T-helper 1 cell treated with Interleukin-12 subunit alpha and Interleukin-12 subunit beta and Interleukin-4 antibody, amounts not matched to agents 30 μg/mL and 1 μg/mL, for 36 hours (primary cell): ENCODE measurements at regions not wholly inside any gene's neighbourhood (a gene's known extent, or its start where the extent isn't known, plus 50 kb on each side); places are given as distances from the start of the nearest gene placed in this dataset.

Experiments used
- H3K27ac Mint-ChIP-seq: one replicate; pipeline ENCODE4 v1.8.0; 2021; ENCODE audit warnings: mild to moderate bottlenecking, mixed read lengths
- H3K27me3 Mint-ChIP-seq: one replicate; pipeline ENCODE4 v1.8.0; 2021; ENCODE audit warnings: low read depth, mixed read lengths
- H3K36me3 Mint-ChIP-seq: one replicate; pipeline ENCODE4 v1.8.0; 2021; ENCODE audit warnings: low read depth, mixed read lengths
- H3K4me1 Mint-ChIP-seq: one replicate; pipeline ENCODE4 v1.8.0; 2021; ENCODE audit warnings: low read depth, mixed read lengths
- H3K4me3 Mint-ChIP-seq: one replicate; pipeline ENCODE4 v1.8.0; 2021; ENCODE audit warnings: mild to moderate bottlenecking, moderate library complexity, mixed read lengths
- H3K9me3 Mint-ChIP-seq: one replicate; pipeline ENCODE4 v1.8.0; 2021; ENCODE audit warnings: mixed read lengths

- H3K36me3 Mint-ChIP-seq, result no peaks in the 10 kb centered on the region
- no peak overlapping the region for H3K27ac Mint-ChIP-seq
- H3K4me1 Mint-ChIP-seq, result no peaks in the 10 kb centered on the region
- no peaks in the 10 kb centered on the region for H3K9me3 Mint-ChIP-seq
- no peak overlapping the region for H3K4me3 Mint-ChIP-seq
- no peaks in the 10 kb centered on the region for H3K27me3 Mint-ChIP-seq
These were observed 215.0 kb upstream of the CDIN1 start for GRCh38 chr15:36364377-36364776.

GRCh38 chr15:36365963-36366362, 213.5 kb upstream of the CDIN1 start:
- Mint-ChIP-seq H3K4me3 (no peak overlapping the region), H3K4me1 (no peaks in the 10 kb centered on the region), H3K9me3 (no peaks in the 10 kb centered on the region), H3K27me3 (no peaks in the 10 kb centered on the region), H3K27ac (no peak overlapping the region), H3K36me3 (no peaks in the 10 kb centered on the region)

- H3K4me1 Mint-ChIP-seq, result no peaks in the 10 kb centered on the region
- H3K9me3 Mint-ChIP-seq, result no peaks in the 10 kb centered on the region
- no peaks in the 10 kb centered on the region for H3K27me3 Mint-ChIP-seq
- no peaks in the 10 kb centered on the region for H3K36me3 Mint-ChIP-seq
- no peak overlapping the region for H3K4me3 Mint-ChIP-seq
- no peak overlapping the region for H3K27ac Mint-ChIP-seq
These were observed 209.2 kb upstream of the CDIN1 start for GRCh38 chr15:36370051-36370730.

GRCh38 chr15:36370731-36371112, 208.7 kb upstream of the CDIN1 start:
- H3K36me3 Mint-ChIP-seq, result no peaks in the 10 kb centered on the region
- H3K27me3 Mint-ChIP-seq, result no peaks in the 10 kb centered on the region
- no peaks in the 10 kb centered on the region for H3K9me3 Mint-ChIP-seq
- no peak overlapping the region for H3K4me3 Mint-ChIP-seq
- H3K27ac Mint-ChIP-seq, result no peak overlapping the region
- no peaks in the 10 kb centered on the region for H3K4me1 Mint-ChIP-seq

- Mint-ChIP-seq H3K27ac (no peak overlapping the region), H3K9me3 (no peaks in the 10 kb centered on the region), H3K4me3 (no peak overlapping the region), H3K4me1 (no peaks in the 10 kb centered on the region), H3K27me3 (no peaks in the 10 kb centered on the region), H3K36me3 (no peaks in the 10 kb centered on the region)
These were observed 207.9 kb upstream of the CDIN1 start for GRCh38 chr15:36371509-36371908.

GRCh38 chr15:36372968-36373367, 206.5 kb upstream of the CDIN1 start:
- Mint-ChIP-seq H3K36me3 (no peaks in the 10 kb centered on the region), H3K27ac (no peak overlapping the region), H3K4me1 (no peaks in the 10 kb centered on the region), H3K4me3 (no peak overlapping the region), H3K27me3 (no peaks in the 10 kb centered on the region), H3K9me3 (no peaks in the 10 kb centered on the region)

GRCh38 chr15:36373550-36373949, 205.9 kb upstream of the CDIN1 start:
- no peaks in the 10 kb centered on the region for H3K27me3 Mint-ChIP-seq
- no peaks in the 10 kb centered on the region for H3K9me3 Mint-ChIP-seq
- H3K4me1 Mint-ChIP-seq, result no peaks in the 10 kb centered on the region
- H3K27ac Mint-ChIP-seq, result no peak overlapping the region
- no peak overlapping the region for H3K4me3 Mint-ChIP-seq
- no peaks in the 10 kb centered on the region for H3K36me3 Mint-ChIP-seq

GRCh38 chr15:36389107-36389506, 190.3 kb upstream of the CDIN1 start:
- Mint-ChIP-seq H3K36me3 (no peaks in the 10 kb centered on the region), H3K27ac (no peak overlapping the region), H3K4me1 (no peaks in the 10 kb centered on the region), H3K9me3 (peaks cover 3% of the 10 kb centered on the region), H3K4me3 (no peak overlapping the region), H3K27me3 (no peaks in the 10 kb centered on the region)

- Mint-ChIP-seq H3K27ac (no peak overlapping the region), H3K4me1 (no peaks in the 10 kb centered on the region), H3K27me3 (no peaks in the 10 kb centered on the region), H3K9me3 (peaks cover 3% of the 10 kb centered on the region), H3K4me3 (no peak overlapping the region), H3K36me3 (no peaks in the 10 kb centered on the region)
These were observed 188.9 kb upstream of the CDIN1 start for GRCh38 chr15:36390491-36390890.

- Mint-ChIP-seq H3K27ac (no peak overlapping the region), H3K36me3 (no peaks in the 10 kb centered on the region)
These were observed 186.7 kb upstream of the CDIN1 start for GRCh38 chr15:36392676-36393266.

GRCh38 chr15:36398212-36398611, 181.2 kb upstream of the CDIN1 start:
- Mint-ChIP-seq H3K4me1 (no peaks in the 10 kb centered on the region), H3K36me3 (no peaks in the 10 kb centered on the region), H3K4me3 (no peak overlapping the region), H3K27ac (no peak overlapping the region), H3K9me3 (no peaks in the 10 kb centered on the region), H3K27me3 (no peaks in the 10 kb centered on the region)

More at GRCh38 chr15:36392676-36393266, 186.7 kb upstream of the CDIN1 start:
- Mint-ChIP-seq H3K4me1 (no peaks in the 10 kb centered on the region), H3K27me3 (no peaks in the 10 kb centered on the region), H3K9me3 (no peaks in the 10 kb centered on the region), H3K4me3 (no peak overlapping the region)

- no peak overlapping the region for H3K4me3 Mint-ChIP-seq
- H3K36me3 Mint-ChIP-seq, result no peaks in the 10 kb centered on the region
- no peaks in the 10 kb centered on the region for H3K4me1 Mint-ChIP-seq
- no peaks in the 10 kb centered on the region for H3K9me3 Mint-ChIP-seq
- no peak overlapping the region for H3K27ac Mint-ChIP-seq
- no peaks in the 10 kb centered on the region for H3K27me3 Mint-ChIP-seq
These were observed 180.2 kb upstream of the CDIN1 start for GRCh38 chr15:36399276-36399675.

- Mint-ChIP-seq H3K9me3 (no peaks in the 10 kb centered on the region), H3K4me3 (no peak overlapping the region)
These were observed 178.4 kb upstream of the CDIN1 start for GRCh38 chr15:36400936-36401585.

GRCh38 chr15:36401586-36401966, 177.8 kb upstream of the CDIN1 start:
- Mint-ChIP-seq H3K27me3 (no peaks in the 10 kb centered on the region), H3K36me3 (no peaks in the 10 kb centered on the region), H3K27ac (no peak overlapping the region), H3K4me3 (no peak overlapping the region), H3K9me3 (no peaks in the 10 kb centered on the region), H3K4me1 (no peaks in the 10 kb centered on the region)

More at GRCh38 chr15:36400936-36401585, 178.4 kb upstream of the CDIN1 start:
- Mint-ChIP-seq H3K27ac (no peak overlapping the region), H3K4me1 (no peaks in the 10 kb centered on the region), H3K36me3 (no peaks in the 10 kb centered on the region), H3K27me3 (no peaks in the 10 kb centered on the region)

GRCh38 chr15:36403351-36403750, 176.1 kb upstream of the CDIN1 start:
- H3K27me3 Mint-ChIP-seq, result no peaks in the 10 kb centered on the region
- H3K9me3 Mint-ChIP-seq, result no peaks in the 10 kb centered on the region
- no peaks in the 10 kb centered on the region for H3K4me1 Mint-ChIP-seq

More at GRCh38 chr15:36403351-36403750, 176.1 kb upstream of the CDIN1 start:
- Mint-ChIP-seq H3K4me3 (no peak overlapping the region), H3K36me3 (no peaks in the 10 kb centered on the region), H3K27ac (no peak overlapping the region)
